Keratinocyte (primary cell): ENCODE measurements at regions not wholly inside any gene's neighbourhood (a gene's known extent, or its start where the extent isn't known, plus 50 kb on each side); places are given as distances from the start of the nearest gene placed in this dataset.

Source experiments
- EZH2 ChIP-seq: IDR thresholded peaks from one replicate; pipeline ENCODE4 v1.6.1; 2012; ENCODE audit warnings: inconsistent platforms, mild to moderate bottlenecking, low read length, moderate library complexity
- TF ChIP-seq, protein P1 (sequence below), 3 experiments: IDR thresholded peaks in 1 of 3; conservative IDR thresholded peaks in 1 of 3; optimal IDR thresholded peaks in 1 of 3; 2 replicates in 2 of 3; 3 replicates in 1 of 3; pipeline versions ENCODE3 to v1.5.1; 2011; ENCODE audit warnings: low read length in 3 of 3, mild to moderate bottlenecking in 3 of 3, moderate library complexity in 2 of 3, control low read depth in 1 of 3, inconsistent platforms in 1 of 3; ENCODE audit not compliant: insufficient read depth in 2 of 3; ENCODE audit errors: extremely low read depth in 1 of 3

DNA sequence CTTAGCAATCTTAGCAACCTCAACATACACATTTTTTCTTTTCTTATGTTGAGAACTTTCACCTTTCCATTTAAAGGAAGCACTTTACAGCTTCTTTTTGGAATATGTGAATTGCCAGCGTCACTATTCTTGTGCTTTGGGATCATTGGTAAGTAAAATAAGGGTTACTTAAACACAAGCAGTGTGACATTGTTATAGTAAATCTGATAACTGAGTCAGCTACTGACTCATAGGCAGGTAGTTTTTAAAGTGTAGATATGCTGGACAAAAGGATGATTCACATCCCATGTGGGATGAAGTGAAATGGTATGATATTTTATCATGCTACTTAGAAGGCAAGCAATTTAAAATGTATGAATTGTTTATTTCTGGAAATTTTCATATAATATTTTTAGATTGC, 637.2 kb downstream of the DCDC2C start:
- TF ChIP-seq, protein P1, sequence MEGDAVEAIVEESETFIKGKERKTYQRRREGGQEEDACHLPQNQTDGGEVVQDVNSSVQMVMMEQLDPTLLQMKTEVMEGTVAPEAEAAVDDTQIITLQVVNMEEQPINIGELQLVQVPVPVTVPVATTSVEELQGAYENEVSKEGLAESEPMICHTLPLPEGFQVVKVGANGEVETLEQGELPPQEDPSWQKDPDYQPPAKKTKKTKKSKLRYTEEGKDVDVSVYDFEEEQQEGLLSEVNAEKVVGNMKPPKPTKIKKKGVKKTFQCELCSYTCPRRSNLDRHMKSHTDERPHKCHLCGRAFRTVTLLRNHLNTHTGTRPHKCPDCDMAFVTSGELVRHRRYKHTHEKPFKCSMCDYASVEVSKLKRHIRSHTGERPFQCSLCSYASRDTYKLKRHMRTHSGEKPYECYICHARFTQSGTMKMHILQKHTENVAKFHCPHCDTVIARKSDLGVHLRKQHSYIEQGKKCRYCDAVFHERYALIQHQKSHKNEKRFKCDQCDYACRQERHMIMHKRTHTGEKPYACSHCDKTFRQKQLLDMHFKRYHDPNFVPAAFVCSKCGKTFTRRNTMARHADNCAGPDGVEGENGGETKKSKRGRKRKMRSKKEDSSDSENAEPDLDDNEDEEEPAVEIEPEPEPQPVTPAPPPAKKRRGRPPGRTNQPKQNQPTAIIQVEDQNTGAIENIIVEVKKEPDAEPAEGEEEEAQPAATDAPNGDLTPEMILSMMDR (optimal IDR thresholded peaks at IDR 0.05 in 1 of 3, IDR thresholded peaks at IDR 0.05 in 1 of 3, conservative IDR thresholded peaks at IDR 0.05 in 1 of 3; ENCODE audit: extremely low read depth in 1 of 3, insufficient read depth in 2 of 3, low read length in 3 of 3), result no peak
- no peak for TF ChIP-seq EZH2
